IPS DF 6.9 (cell line): ENCODE measurements at regions not wholly inside any gene's neighbourhood (a gene's known extent, or its start where the extent isn't known, plus 50 kb on each side); places are given as distances from the start of the nearest gene placed in this dataset.

Experiments
- DNase-seq: peaks from one replicate; pipeline ENCODE4 v3.0.0-alpha.2; 2013; ENCODE audit warnings: low read depth, low spot score
- H3K27ac ChIP-seq: one replicate; pipeline ENCODE4 v1.5.1; 2013; ENCODE audit warnings: low read length, control low read depth
- H3K27me3 ChIP-seq: 2 replicates; pipeline ENCODE4 v1.6.1; 2013; ENCODE audit warnings: mild to moderate bottlenecking, low read length; ENCODE audit not compliant: control insufficient read depth, insufficient read depth
- H3K36me3 ChIP-seq: 2 replicates; pipeline ENCODE4 v1.6.1; 2013; ENCODE audit warnings: low read length; ENCODE audit not compliant: control insufficient read depth, insufficient read depth
- H3K4me1 ChIP-seq: 2 replicates; pipeline ENCODE4 v1.6.1; 2013; ENCODE audit warnings: low read length; ENCODE audit not compliant: control insufficient read depth, insufficient read depth
- H3K4me3 ChIP-seq: 2 replicates; pipeline ENCODE4 v1.5.1; 2013; ENCODE audit warnings: mild to moderate bottlenecking, low read length
- H3K9me3 ChIP-seq: 2 replicates; pipeline ENCODE4 v1.6.1; 2013; ENCODE audit warnings: low read length, inconsistent platforms; ENCODE audit not compliant: control insufficient read depth, insufficient read depth
- WGBS: extraction: QIAGEN DNeasy Blood & Tissue Kit; methylation state at CpG from one replicate; pipeline ENCODE4 v1.1.7; 2013; ENCODE audit warnings: mixed read lengths, missing lambda C conversion rate; ENCODE audit not compliant: insufficient read length, insufficient coverage; 5-methylcytosine and 5-hydroxymethylcytosine counted together

DNA sequence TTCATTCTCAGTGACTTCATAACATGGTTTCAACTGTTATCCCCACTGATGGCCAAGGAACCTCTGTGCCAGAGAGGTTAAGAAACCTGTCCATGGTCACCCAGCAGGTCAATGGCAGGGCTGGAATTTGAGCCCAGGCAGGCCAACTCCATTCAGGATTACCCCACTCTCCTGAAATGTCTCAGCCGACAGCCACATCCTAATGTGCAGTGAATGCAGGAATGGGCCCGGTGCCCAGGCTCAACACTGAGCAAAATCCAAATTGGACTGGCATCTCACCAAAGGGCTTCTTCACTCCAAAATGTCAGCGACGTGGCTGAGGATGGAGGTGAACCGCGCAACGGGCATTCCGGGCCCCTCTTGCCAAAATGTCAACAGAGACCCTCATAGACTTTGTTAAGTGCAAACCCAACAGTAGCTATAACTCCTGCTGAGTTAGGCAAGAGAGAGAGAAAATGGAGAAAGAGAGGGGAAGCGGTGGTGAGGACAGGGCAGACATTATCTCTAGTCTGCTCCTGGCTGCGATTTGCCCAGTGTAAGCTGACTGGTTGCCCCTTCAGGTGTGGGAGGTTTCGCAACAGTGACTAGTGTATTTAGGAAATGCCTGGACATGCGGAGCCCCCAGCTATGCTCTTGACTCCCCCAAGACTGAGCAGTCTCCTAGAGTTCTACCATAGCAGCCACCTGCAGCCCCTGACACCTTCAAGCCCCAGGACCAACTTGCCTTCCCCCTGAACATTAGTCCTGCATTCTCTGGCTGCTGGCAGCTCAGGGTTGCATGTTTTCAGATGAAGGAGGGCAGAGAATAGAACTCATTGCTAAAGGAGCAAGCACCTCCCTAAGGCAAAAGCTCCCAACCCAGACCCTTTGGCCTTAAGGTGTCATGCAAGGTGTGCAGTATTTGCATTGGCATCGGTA, 167.7 kb downstream of the ANAPC1 start:
- Histone ChIP-seq H3K27me3 (no peaks in the 10 kb centered on the region), H3K4me1 (peaks cover 2% of the 10 kb centered on the region), H3K9me3 (no peaks in the 10 kb centered on the region), H3K36me3 (no peaks in the 10 kb centered on the region), H3K27ac (no peak overlapping the region), H3K4me3 (no peak overlapping the region)
- no CpG with 5 or more reads among the region's 13 CpGs for WGBS
- no peak for DNase-seq

DNA sequence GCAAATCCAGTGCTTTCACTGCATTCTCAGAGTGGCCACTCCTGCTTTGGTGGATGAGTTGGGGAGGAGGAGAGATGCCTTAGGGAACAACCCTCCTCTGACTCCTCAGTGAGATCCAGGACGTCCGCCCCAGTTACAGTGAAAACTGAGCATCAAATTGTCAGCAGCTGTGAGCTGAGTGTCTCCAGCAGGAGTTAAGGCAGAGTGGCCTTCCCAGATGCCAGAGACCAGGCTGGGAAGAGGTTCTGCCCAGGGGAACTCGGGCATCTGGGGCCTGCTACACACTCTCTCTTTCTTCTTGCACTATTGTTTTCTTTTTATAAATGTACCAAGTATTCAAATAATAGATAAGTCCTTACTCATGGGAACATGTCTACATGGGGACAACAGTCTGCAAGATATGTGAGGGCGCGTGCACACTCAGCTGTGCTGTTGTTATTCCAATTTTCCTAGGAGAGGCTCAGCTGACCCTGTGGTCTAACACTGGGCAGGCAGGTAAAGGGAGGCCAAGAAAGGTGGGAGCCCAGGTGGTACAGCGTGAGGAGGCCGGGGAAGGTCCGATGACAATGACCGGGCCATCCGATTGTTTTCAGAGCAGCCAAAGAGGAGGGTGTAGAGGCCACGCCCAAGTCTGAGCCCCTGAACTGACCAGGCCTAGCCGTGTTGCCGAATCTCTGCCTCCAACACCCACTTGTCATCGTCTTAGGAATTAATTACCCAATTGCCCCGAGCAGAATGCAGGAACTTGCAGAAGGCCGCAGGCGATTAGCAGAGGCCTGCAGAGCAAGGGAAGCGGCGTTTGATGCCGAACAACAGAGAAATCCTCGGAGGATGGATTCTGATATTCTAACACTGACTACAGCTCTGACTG, 166.9 kb downstream of the ANAPC1 start:
- Histone ChIP-seq H3K4me1 (no peaks in the 10 kb centered on the region), H3K27me3 (no peaks in the 10 kb centered on the region), H3K36me3 (no peaks in the 10 kb centered on the region), H3K9me3 (no peaks in the 10 kb centered on the region), H3K27ac (no peak overlapping the region), H3K4me3 (no peak overlapping the region)
- no peak for DNase-seq
- WGBS = no CpG with 5 or more reads among the region's 21 CpGs
